Calu3 (cell line): ENCODE measurements at regions not wholly inside any gene's neighbourhood (a gene's known extent, or its start where the extent isn't known, plus 50 kb on each side); places are given as distances from the start of the nearest gene placed in this dataset.

Experiments
- BruUV-seq: library from RNA; stranded (reverse); fragments of 400-500 nt; replicated peaks from 2 replicates; lab custom pipeline; 2021; lab: Mats Ljungman, UMichigan
- CTCF ChIA-PET: fragments of 300-600 bp; sonication (Branson Sonifier 250); formaldehyde crosslinking; loops from one replicate; lab custom pipeline; 2022; ENCODE audit warnings: antibody characterized with exemption; lab: Charles Lee
- DNase-seq: peaks from one replicate; pipeline ENCODE4 v3.0.0; 2022
- H3K27ac Mint-ChIP-seq: one replicate; pipeline ENCODE4 v1.8.0; 2022; ENCODE audit warnings: mixed read lengths; ENCODE audit not compliant: unreplicated experiment
- H3K27me3 Mint-ChIP-seq: one replicate; pipeline ENCODE4 v1.8.0; 2022; ENCODE audit warnings: mixed read lengths; ENCODE audit not compliant: unreplicated experiment
- H3K36me3 Mint-ChIP-seq: one replicate; pipeline ENCODE4 v1.8.0; 2022; ENCODE audit warnings: mild to moderate bottlenecking, moderate library complexity, mixed read lengths; ENCODE audit not compliant: insufficient read depth, unreplicated experiment
- H3K4me1 Mint-ChIP-seq: one replicate; pipeline ENCODE4 v1.8.0; 2022; ENCODE audit warnings: mild to moderate bottlenecking, low read depth, mixed read lengths; ENCODE audit not compliant: unreplicated experiment
- H3K4me3 Mint-ChIP-seq: one replicate; pipeline ENCODE4 v1.8.0; 2022; ENCODE audit warnings: mild to moderate bottlenecking, low read depth, moderate library complexity, mixed read lengths; ENCODE audit not compliant: unreplicated experiment
- H3K9me3 Mint-ChIP-seq: one replicate; pipeline ENCODE4 v1.8.0; 2022; ENCODE audit warnings: low read depth, mixed read lengths; ENCODE audit not compliant: unreplicated experiment
- CTCF ChIP-seq: fragments of 200-600 bp; IDR thresholded peaks from one replicate; pipeline ENCODE4 v1.8.0; 2022; ENCODE audit warnings: antibody characterized with exemption; ENCODE audit not compliant: unreplicated experiment
- intact Hi-C: fragments of 100-400 bp; cut with micrococcal nuclease; formaldehyde crosslinking; loops from one replicate; pipeline ENCODE4 v1.10.0; 2022; ENCODE audit not compliant: unreplicated experiment

DNA sequence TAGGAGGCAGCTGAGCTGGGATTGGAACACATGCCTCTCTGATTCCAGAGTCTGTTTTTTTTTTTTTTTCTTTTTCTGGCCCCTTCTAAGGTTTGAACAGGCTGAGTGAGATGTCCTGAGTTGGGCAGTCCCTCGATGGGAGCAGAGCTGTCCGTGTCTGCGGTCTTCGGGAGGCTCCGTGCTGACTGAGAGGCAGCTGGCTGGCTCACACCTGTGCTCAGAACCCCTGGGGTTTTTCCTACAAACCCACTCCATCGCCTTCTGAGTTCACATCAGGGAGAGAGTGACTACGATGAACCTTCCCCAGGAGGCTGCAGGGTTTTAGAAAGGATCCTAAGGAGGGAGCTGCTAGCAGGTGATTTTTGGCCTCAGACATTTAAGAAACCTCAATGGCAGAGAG lies 92.5 kb downstream of the IRF8 start:
- Mint-ChIP-seq H3K9me3 (no peaks in the 10 kb centered on the region), H3K27me3 (peaks cover 70% of the 10 kb centered on the region), H3K36me3 (no peaks in the 10 kb centered on the region), H3K4me3 (no peak overlapping the region), H3K27ac (no peak overlapping the region), H3K4me1 (peaks cover 8% of the 10 kb centered on the region)
- CTCF ChIA-PET, result interaction anchor here (7.9 kb wide), 1 partner anchor 171 kb away, joined by 128 read pairs; no protein-coding TSS in a partner anchor
- no peak for DNase-seq
- BruUV-seq, result no TSS peak
- intact Hi-C loops, result no loop called here
- TF ChIP-seq CTCF, result no peak

GRCh38 chr16:85991856-85992255 lies 92.9 kb downstream of the IRF8 start:
- TF ChIP-seq CTCF, result no peak
- H3K27me3 Mint-ChIP-seq, result peaks cover 73% of the 10 kb centered on the region
- H3K9me3 Mint-ChIP-seq, result no peaks in the 10 kb centered on the region
- peaks cover 4% of the 10 kb centered on the region for H3K4me1 Mint-ChIP-seq
- H3K36me3 Mint-ChIP-seq, result no peaks in the 10 kb centered on the region
- no peak overlapping the region for H3K27ac Mint-ChIP-seq
- no TSS peak for BruUV-seq
- intact Hi-C loops, result no loop called here
- CTCF ChIA-PET, result interaction anchor here (7.9 kb wide), 1 partner anchor 171 kb away, joined by 128 read pairs; no protein-coding TSS in a partner anchor
- H3K4me3 Mint-ChIP-seq, result no peak overlapping the region
- no peak for DNase-seq

DNA sequence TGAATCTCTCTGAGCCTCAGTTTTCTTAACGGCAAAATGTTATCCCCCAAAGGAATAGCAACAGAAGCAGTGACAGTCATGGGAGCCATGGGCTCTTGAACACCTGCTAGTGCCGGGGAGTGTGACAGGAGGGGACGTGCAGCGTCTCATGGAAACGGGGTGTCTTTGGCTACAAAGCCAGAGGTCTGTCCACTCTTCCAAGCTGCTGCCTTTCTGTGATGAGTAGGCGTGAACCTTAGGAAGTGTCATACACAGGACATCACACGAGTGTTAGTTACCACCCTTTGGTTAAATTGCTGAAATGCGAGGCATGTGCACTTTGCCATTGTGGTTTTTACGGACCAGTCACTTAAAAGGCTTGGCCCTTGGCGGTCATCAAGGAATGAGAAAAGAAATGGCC lies 93.4 kb downstream of the IRF8 start:
- Mint-ChIP-seq H3K27ac (no peak overlapping the region), H3K4me3 (no peak overlapping the region), H3K36me3 (no peaks in the 10 kb centered on the region), H3K9me3 (no peaks in the 10 kb centered on the region), H3K4me1 (no peaks in the 10 kb centered on the region), H3K27me3 (peaks cover 73% of the 10 kb centered on the region)
- no peak for DNase-seq
- CTCF ChIA-PET, result no interaction called here
- TF ChIP-seq CTCF, result no peak
- no TSS peak for BruUV-seq
- intact Hi-C loops, result no loop called here

GRCh38 chr16:85992779-85993178 lies 93.8 kb downstream of the IRF8 start:
- no TSS peak for BruUV-seq
- H3K4me3 Mint-ChIP-seq, result no peak overlapping the region
- peaks cover 72% of the 10 kb centered on the region for H3K27me3 Mint-ChIP-seq
- no peak overlapping the region for H3K27ac Mint-ChIP-seq
- TF ChIP-seq CTCF, result no peak
- no peaks in the 10 kb centered on the region for H3K36me3 Mint-ChIP-seq
- intact Hi-C loops, result no loop called here
- no peaks in the 10 kb centered on the region for H3K4me1 Mint-ChIP-seq
- CTCF ChIA-PET, result no interaction called here
- DNase-seq, result no peak
- no peaks in the 10 kb centered on the region for H3K9me3 Mint-ChIP-seq
